OCI-LY3 (cell line): ENCODE measurements at regions not wholly inside any gene's neighbourhood (a gene's known extent, or its start where the extent isn't known, plus 50 kb on each side); places are given as distances from the start of the nearest gene placed in this dataset.

Experiments used
- EZH2phosphoT487 ChIP-seq: fragments of 200-600 bp; shearing (Covaris generic); IDR thresholded peaks from 2 replicates; pipeline ENCODE4 v1.6.1; 2018; ENCODE audit warnings: antibody characterized with exemption, mixed run types, low read depth
- TF ChIP-seq, protein P1 (sequence below): fragments of 200-600, 300-600 bp; sonication (generic); IDR thresholded peaks from 2 replicates; pipeline ENCODE4 v1.5.1; 2014; ENCODE audit warnings: antibody characterized with exemption, low read length, low read depth

DNA sequence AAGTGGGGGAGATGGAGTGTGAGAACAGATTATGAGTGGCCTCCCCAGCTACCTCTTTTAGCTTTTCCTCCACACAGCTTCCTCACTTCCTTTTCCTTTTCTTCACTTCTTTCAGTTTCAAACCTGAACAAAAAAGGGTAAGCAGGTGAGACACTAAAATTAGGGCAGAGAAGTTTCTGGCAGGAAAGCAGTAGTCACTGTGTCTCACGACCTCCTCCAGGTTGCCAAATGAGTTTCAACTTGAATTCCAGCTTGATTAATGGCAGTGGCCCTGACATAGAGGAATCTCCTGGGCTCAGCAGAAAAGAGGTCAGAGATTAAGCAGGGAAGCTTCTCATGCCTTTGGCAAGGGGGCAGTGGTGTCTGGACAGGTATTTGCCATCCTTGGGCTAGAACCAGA, 63.7 kb upstream of the SPINK5 start:
- TF ChIP-seq, protein P1, sequence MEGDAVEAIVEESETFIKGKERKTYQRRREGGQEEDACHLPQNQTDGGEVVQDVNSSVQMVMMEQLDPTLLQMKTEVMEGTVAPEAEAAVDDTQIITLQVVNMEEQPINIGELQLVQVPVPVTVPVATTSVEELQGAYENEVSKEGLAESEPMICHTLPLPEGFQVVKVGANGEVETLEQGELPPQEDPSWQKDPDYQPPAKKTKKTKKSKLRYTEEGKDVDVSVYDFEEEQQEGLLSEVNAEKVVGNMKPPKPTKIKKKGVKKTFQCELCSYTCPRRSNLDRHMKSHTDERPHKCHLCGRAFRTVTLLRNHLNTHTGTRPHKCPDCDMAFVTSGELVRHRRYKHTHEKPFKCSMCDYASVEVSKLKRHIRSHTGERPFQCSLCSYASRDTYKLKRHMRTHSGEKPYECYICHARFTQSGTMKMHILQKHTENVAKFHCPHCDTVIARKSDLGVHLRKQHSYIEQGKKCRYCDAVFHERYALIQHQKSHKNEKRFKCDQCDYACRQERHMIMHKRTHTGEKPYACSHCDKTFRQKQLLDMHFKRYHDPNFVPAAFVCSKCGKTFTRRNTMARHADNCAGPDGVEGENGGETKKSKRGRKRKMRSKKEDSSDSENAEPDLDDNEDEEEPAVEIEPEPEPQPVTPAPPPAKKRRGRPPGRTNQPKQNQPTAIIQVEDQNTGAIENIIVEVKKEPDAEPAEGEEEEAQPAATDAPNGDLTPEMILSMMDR: no peak
- no peak for TF ChIP-seq EZH2phosphoT487
